Prostate gland (tissue), 2 donors: ENCODE measurements at regions not wholly inside any gene's neighbourhood (a gene's known extent, or its start where the extent isn't known, plus 50 kb on each side); places are given as distances from the start of the nearest gene placed in this dataset.

Experiments used
- DNase-seq: peaks from one replicate; pipeline ENCODE4 v3.0.0-alpha.2; 2019; ENCODE audit warnings: low spot score
- H3K27ac ChIP-seq, 2 donors: fragments of 200-600 bp; sonication (generic); 2 replicates each; pipeline ENCODE4 v1.5.1; 2017 to 2019
- H3K27me3 ChIP-seq: fragments of 200-600 bp; sonication (generic); replicated peaks from 2 replicates; pipeline ENCODE4 v1.5.1; 2019; ENCODE audit not compliant: insufficient read depth
- H3K36me3 ChIP-seq, 2 donors: fragments of 200-600 bp; sonication (generic); 1 replicate in 1 of 2; 2 replicates in 1 of 2; pipeline versions ENCODE4 v1.5.1 to v1.8.1; 2017 to 2019
- H3K4me1 ChIP-seq: fragments of 200-600 bp; sonication (generic); replicated peaks from 2 replicates; pipeline ENCODE4 v1.5.1; 2019
- H3K4me3 ChIP-seq, 2 donors: fragments of 200-600 bp; sonication (generic); 2 replicates each; pipeline ENCODE4 v1.5.1; 2017 to 2019
- H3K9me3 ChIP-seq: fragments of 200-600 bp; sonication (generic); 2 replicates; pipeline ENCODE4 v1.5.1; 2017
- POLR2AphosphoS5 ChIP-seq: sonication (generic); formaldehyde crosslinking; IDR thresholded peaks from one replicate; pipeline ENCODE4 v1.6.1; 2017; ENCODE audit warnings: antibody characterized with exemption
- whole genome bisulfite sequencing: methylation state at CpG from one replicate; pipeline ENCODE4 v1.1.5; 2018; 5-methylcytosine and 5-hydroxymethylcytosine counted together
- intact Hi-C: fragments of 100-400 bp; cut with DNase I; formaldehyde crosslinking; loops from one replicate; pipeline ENCODE4 v1.14.2; 2022
- TF ChIP-seq, protein P1 (sequence below), 4 experiments: fragments of 200-600 bp in 2 of 4; fragments of 450-650 bp in 2 of 4; sonication (generic) in 2 of 4; IDR thresholded peaks; 1 replicate in 3 of 4; 2 replicates in 1 of 4; pipeline ENCODE4 v1.5.1; 2016 to 2019; ENCODE audit warnings: antibody characterized with exemption in 4 of 4, mild to moderate bottlenecking in 2 of 4, moderate library complexity in 2 of 4

DNA sequence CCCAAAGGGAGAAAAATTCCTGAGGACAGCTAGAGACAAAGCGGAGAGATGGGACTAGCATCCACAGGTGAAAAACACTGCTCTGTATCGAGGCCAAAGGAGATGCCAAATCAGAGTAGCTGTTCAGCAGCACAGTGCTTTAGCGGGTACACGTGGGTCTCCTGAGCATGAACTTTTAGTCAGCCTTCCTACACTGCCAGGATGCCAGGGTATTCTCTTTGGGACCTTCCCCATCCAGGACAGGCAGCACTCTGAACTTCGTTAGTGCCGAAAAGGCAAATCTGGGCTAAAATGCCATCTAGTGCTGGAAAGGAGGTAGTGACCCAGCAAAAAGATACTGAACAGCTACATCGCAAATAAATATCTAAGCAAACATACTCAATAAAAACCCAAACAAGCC, 64.9 kb downstream of the C6orf58 start:
- intact Hi-C loops = no loop called here
- DNase-seq = no peak
- Histone ChIP-seq H3K4me1 (no peaks in the 10 kb centered on the region), H3K27ac (no peak overlapping the region), H3K27me3 (no peaks in the 10 kb centered on the region), H3K9me3 (no peaks in the 10 kb centered on the region), H3K4me3 (no peak overlapping the region), H3K36me3 (no peaks in the 10 kb centered on the region)
- WGBS = 29% methylated on average over 7 of the region's 7 CpGs
- TF ChIP-seq, protein P1, sequence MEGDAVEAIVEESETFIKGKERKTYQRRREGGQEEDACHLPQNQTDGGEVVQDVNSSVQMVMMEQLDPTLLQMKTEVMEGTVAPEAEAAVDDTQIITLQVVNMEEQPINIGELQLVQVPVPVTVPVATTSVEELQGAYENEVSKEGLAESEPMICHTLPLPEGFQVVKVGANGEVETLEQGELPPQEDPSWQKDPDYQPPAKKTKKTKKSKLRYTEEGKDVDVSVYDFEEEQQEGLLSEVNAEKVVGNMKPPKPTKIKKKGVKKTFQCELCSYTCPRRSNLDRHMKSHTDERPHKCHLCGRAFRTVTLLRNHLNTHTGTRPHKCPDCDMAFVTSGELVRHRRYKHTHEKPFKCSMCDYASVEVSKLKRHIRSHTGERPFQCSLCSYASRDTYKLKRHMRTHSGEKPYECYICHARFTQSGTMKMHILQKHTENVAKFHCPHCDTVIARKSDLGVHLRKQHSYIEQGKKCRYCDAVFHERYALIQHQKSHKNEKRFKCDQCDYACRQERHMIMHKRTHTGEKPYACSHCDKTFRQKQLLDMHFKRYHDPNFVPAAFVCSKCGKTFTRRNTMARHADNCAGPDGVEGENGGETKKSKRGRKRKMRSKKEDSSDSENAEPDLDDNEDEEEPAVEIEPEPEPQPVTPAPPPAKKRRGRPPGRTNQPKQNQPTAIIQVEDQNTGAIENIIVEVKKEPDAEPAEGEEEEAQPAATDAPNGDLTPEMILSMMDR (IDR thresholded peaks at IDR 0.05) = peak in 3 of 4 experiments; percentile 13 to 52 (median 39)
- TF ChIP-seq POLR2AphosphoS5 = no peak
